ENCODE measurements at regions not wholly inside any gene's neighbourhood (a gene's known extent, or its start where the extent isn't known, plus 50 kb on each side); places are given as distances from the start of the nearest gene placed in this dataset.

GRCh38 chr2:193461431-193461934 is 1266.8 kb upstream of the TMEFF2 start:
- ChIA-PET CTCF (no interaction called here), POLR2A (no interaction called here)
- Histone ChIP-seq H3K36me3 (ENCODE audit: control insufficient read depth in 2 of 2, insufficient read depth in 1 of 2, low read length in 2 of 2) (no peaks in the 10 kb centered on the region), H3K27ac (ENCODE audit: extremely low read depth, low read depth, low read length) (no peak overlapping the region), H3K4me1 (ENCODE audit: control insufficient read depth, insufficient read depth, low read length) (no peaks in the 10 kb centered on the region), H3K4me3 (ENCODE audit: low read depth, low read length) (no peak overlapping the region), H3K9me3 (ENCODE audit: control insufficient read depth, insufficient read depth, low read depth, low read length) (no peaks in the 10 kb centered on the region)
- TF ChIP-seq ZNF660 (tag by site-specific recombination; IDR thresholded peaks at IDR 0.05) (no peak), ZNF585B (tag by site-specific recombination; IDR thresholded peaks at IDR 0.05) (no peak), ZNF26 (tag by site-specific recombination; IDR thresholded peaks at IDR 0.05) (no peak), ZNF140 (tag by site-specific recombination; IDR thresholded peaks at IDR 0.05) (no peak), ZNF239 (tag by site-specific recombination; IDR thresholded peaks at IDR 0.05) (no peak), MYNN (tag by site-specific recombination; IDR thresholded peaks at IDR 0.05; ENCODE audit: borderline replicate concordance) (no peak), ZSCAN18 (tag by site-specific recombination; IDR thresholded peaks at IDR 0.05) (no peak)

GRCh38 chr2:193446967-193447366 is 1252.2 kb upstream of the TMEFF2 start:
- Histone ChIP-seq H3K4me3 (ENCODE audit: low read depth, low read length) (no peak overlapping the region), H3K4me1 (ENCODE audit: control insufficient read depth, insufficient read depth, low read length) (no peaks in the 10 kb centered on the region), H3K9me3 (ENCODE audit: control insufficient read depth, insufficient read depth, low read depth, low read length) (no peaks in the 10 kb centered on the region), H3K36me3 (ENCODE audit: control insufficient read depth in 2 of 2, insufficient read depth in 1 of 2, low read length in 2 of 2) (no peaks in the 10 kb centered on the region), H3K27ac (ENCODE audit: extremely low read depth, low read depth, low read length) (no peak overlapping the region)
- ChIA-PET POLR2A (no interaction called here), CTCF (no interaction called here)
- TF ChIP-seq ZNF768 (tag by site-specific recombination; IDR thresholded peaks at IDR 0.05) (no peak), YY1 (tag by site-specific recombination; IDR thresholded peaks at IDR 0.05) (no peak), ZNF239 (tag by site-specific recombination; IDR thresholded peaks at IDR 0.05) (no peak), ZNF211 (tag by site-specific recombination; IDR thresholded peaks at IDR 0.05; ENCODE audit: low read depth) (no peak), MZF1 (tag by site-specific recombination; IDR thresholded peaks at IDR 0.05; ENCODE audit: borderline replicate concordance) (no peak)

GRCh38 chr2:193442293-193442692 is 1247.6 kb upstream of the TMEFF2 start:
- Histone ChIP-seq H3K4me1 (ENCODE audit: control insufficient read depth, insufficient read depth, low read length) (no peaks in the 10 kb centered on the region), H3K9me3 (ENCODE audit: control insufficient read depth, insufficient read depth, low read depth, low read length) (no peaks in the 10 kb centered on the region), H3K36me3 (ENCODE audit: control insufficient read depth in 2 of 2, insufficient read depth in 1 of 2, low read length in 2 of 2) (no peaks in the 10 kb centered on the region), H3K27ac (ENCODE audit: extremely low read depth, low read depth, low read length) (no peak overlapping the region), H3K4me3 (ENCODE audit: low read depth, low read length) (no peak overlapping the region)
- CTCF ChIA-PET, result no interaction called here
- POLR2A ChIA-PET, result no interaction called here
- TF ChIP-seq ZNF416 (tag by site-specific recombination; IDR thresholded peaks at IDR 0.05) (no peak), GLI2 (tag by site-specific recombination; IDR thresholded peaks at IDR 0.05; ENCODE audit: borderline replicate concordance, low read depth) (no peak), ZXDB (tag by site-specific recombination; IDR thresholded peaks at IDR 0.05) (no peak), TRIM28 (IDR thresholded peaks at IDR 0.05; ENCODE audit: borderline replicate concordance, low read length) (no peak), ZNF146 (tag by site-specific recombination; IDR thresholded peaks at IDR 0.05) (no peak), ZNF555 (tag by site-specific recombination; conservative IDR thresholded peaks at IDR 0.05) (no peak), ZNF513 (tag by site-specific recombination; IDR thresholded peaks at IDR 0.05) (no peak), ZNF514 (tag by site-specific recombination; IDR thresholded peaks at IDR 0.05) (no peak), SP3 (tag by site-specific recombination; IDR thresholded peaks at IDR 0.05) (no peak), HOXD13 (CRISPR knock-in tag; IDR thresholded peaks at IDR 0.05; ENCODE audit: borderline replicate concordance) (no peak)
